ENCODE measurements at regions not wholly inside any gene's neighbourhood (a gene's known extent, or its start where the extent isn't known, plus 50 kb on each side); places are given as distances from the start of the nearest gene placed in this dataset.

GRCh38 chr1:229066591-229066990 is 204.3 kb upstream of the RAB4A start:
- no peak for DNase-seq

DNA sequence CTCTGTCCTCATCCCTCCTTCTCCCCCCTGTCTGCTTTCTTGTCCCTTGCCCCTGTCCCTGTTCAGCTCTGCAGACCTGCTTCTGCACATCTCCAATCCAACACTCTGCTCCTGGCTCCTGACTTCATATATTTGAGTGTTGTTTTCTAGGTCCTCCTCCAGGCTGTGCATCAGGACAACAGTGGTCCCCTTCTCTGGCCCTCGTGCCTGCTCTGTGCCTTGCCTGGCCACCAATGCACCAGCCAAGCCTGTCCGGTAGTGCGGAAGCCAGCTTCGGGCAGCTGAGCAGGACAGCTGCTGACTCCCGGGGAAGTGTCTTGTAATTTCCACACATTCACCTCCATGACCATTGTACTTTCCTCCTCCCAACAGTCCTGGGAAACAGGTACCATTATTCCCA is 203.4 kb upstream of the RAB4A start:
- DNase-seq = no peak

GRCh38 chr1:229068270-229068987 is 202.5 kb upstream of the RAB4A start:
- DNase-seq = no peak

GRCh38 chr1:229069176-229069575 is 201.7 kb upstream of the RAB4A start:
- DNase-seq = no peak

DNA sequence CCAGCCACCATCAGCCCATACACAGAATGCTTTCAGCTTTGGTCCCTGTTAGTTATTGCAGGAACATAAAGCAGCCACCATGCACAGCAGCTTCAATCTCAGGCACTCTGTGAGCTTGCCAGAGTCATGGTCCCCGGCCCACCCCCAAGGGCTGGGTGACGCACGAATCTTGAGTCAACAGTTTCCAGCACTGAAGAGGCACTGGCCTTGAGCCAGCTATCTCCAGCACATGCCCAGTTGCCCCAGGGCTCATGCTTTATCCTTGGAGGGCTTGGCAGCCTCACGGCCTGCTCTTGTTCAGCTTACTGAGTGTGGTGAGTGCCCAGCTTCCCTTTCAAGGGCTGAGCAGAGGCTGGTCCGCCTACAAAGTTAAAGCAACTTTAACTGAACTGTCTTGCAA is 200.7 kb upstream of the RAB4A start:
- DNase-seq = peak; percentile 59

GRCh38 chr1:229073251-229073650 is 197.7 kb upstream of the RAB4A start:
- DNase-seq = no peak

DNA sequence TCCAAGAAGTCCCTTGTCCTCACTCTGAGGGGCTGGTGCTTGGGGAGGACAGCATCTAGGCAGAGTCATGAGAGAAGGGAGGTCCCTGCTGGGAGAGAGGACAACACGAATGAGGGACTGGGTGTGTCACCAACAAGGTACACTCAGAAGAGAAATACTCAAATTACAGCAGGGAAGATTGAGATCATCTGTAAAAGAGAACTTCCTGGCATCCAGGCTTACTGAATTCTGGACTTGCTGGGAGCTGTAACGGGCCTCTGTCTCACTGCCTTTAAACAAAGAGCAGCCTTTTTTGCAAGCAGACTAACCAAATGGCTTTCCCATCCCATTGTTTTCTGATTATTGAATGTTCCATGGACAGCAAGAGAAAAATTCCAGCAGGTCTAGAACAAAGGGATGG is 195.7 kb upstream of the RAB4A start:
- no peak for DNase-seq

DNA sequence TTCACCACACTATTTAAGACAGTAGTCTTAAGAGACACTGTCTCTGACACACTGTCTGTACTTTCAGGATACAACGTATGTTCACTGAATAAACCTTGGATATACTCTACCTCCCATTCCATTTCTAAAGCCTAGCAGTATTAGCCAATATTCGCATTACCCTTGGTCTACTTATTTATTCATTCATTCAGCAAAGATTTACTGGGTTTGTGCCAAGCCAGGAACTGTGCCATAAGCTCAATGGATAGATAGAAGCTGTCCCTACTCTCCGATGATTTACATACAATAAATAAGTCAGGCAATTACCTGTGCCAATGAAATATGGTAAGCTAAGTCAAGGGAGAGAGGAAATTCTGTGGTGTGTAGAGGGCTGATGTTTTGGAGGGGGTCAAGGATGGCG is 195.2 kb upstream of the RAB4A start:
- no peak for DNase-seq

- DNase-seq = no peak
Observed at GRCh38 chr1:229076195-229076594, 194.7 kb upstream of the RAB4A start.

DNA sequence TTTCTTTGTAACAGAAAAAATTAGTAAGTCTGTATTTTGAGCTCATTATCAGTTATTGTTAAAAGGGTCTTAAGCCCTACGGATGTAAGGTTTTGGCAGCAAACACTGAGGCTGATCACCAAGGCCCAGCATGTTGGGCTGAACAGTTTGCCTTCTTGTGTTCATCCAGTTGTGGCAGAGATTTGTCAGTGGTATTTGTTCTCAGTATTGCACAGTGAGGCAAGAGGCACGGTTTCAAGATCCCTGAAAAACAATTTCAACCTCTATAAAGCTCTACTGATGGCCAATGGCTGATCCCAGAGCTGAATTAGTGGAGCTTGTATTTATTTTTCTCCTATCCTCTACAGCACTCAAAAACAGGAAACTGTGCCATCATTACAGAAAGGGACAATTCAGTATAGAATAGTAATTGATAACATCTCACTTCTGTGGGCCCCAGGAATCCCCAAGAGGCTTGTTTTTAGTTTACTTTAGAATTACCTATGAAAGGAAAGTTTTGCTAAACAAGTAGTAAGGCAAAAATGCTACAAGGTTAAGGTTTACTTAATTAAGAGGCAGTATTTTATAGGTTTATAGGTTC is 191.8 kb upstream of the RAB4A start:
- DNase-seq = no peak

DNA sequence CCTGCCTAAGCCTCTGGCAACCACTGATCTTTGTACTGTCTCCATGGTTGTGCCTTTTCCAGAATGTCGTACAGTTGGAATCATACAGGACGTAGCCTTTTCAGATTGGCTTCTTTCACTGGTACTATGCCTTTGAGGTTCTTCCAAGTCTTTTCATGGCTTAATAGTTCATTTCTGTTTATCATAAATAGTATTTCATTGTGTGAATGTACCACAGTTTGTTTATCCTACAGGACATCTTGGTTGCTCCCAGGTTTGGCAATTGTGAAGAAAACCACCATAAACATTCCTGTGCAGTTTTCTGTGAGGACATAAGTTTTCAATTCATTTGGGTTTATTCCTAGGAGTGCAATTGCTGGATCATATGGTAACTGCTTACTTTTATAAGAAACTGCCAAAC is 190.6 kb upstream of the RAB4A start:
- DNase-seq = no peak

GRCh38 chr1:229085291-229085690 is 185.6 kb upstream of the RAB4A start:
- no peak for DNase-seq

DNA sequence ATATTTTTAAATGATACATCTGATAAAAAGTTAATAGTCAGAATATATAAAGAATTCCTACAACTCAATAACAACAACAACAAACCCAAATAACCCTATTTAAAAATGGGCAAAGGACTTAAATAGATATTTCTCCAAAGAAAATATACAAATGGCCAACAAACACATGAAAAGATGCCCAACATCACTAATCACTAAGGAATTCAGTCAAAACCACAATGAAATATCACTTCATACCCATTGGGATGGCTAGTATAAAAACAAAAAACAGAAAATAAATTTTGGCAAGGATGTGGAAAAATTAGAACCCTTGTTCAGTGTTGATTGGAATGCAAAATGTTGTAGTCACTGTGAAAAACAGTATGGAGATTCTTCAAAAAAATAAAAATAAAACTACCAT is 184.8 kb upstream of the RAB4A start:
- no peak for DNase-seq

DNA sequence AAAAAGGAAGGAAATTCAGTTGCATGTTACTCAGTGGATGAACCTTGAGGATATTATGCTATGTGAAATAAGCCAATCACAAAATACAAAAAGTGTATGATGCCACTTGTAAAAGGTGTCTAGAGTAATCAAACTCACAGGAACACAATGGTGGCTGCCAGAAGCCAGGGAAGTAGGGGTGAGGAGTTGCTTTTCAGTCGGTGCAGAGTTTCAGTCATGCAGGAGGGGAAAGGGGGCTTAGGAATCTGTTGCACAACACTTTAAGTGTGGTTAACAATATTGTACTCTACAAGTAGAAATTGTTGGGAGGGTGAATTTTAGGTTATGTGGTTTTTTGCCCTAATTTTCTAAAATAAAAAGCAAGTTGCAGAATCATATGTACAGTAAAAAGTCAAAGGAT is 184.2 kb upstream of the RAB4A start:
- DNase-seq = no peak

DNA sequence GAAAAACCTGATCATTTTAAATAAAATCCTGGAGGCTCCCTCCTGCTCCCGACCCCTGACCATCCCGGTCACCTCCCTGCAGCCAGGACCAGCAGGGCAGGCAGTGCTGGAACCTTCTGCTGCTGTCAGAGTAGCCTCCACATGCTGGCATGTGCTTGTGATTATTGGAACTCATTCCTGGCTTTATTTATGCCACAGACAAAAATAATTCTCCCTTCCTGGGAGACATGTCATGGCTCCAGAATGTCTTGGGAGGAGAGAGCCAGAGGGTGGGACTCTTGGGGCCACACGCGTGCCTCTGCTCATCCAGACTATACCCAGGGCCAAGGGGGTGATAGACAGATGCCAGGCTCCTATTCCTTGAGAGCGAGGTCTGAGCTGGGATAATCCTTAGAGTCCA is 183.6 kb upstream of the RAB4A start:
- DNase-seq = no peak

- DNase-seq = no peak
Observed at GRCh38 chr1:229087906-229088305, 183.0 kb upstream of the RAB4A start.

DNA sequence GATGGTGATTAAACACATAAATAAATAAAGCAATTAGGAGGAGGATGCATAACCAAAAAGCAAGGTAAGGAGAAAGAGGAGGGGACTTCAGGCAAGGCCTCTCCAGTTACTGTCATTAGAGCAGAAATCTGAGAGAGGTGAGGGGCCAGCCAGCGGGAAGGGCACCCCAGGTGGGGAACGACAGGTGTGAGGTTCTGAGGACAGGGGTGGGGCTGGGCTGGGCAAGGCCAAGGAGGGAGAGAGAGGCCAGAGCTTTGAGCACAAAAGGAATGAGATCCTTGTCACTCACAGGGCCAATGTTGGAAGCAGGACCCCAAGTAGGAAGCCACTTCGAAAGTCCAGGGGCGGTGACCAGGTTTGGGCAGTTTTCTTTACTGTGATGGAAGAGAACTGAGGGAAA is 182.2 kb upstream of the RAB4A start:
- DNase-seq = no peak

DNA sequence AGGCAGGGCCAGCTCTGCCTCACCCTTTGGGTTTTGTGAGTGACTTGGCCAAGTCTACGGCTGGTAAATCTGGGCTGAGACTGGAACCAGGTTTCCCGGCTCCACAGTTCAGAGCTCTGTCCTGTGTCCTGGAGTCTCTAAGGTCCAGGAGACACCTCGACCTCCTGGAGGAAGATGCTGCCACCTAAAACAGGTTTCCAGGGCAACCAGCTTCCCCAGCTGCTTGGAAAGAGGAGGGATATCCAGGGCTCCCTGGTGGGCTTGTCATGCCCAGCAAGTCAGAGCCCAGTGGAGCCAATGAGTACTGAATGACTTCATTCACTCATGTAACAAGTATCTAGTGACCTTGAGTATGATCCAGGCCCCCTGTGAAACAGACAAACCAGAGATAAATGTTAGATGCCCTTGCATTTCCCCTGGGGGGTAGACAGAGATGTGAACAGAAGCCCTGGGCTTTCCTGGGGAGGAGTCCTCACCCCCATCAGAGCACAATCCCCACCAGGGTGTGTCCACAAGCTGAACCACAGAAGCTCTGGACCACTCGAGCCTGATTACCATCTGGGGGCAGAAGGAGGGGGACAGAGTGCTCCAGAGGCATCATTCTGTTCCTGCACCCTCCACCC is 181.2 kb upstream of the RAB4A start:
- no peak for DNase-seq

- no peak for DNase-seq
Observed at GRCh38 chr1:229091721-229092136, 179.2 kb upstream of the RAB4A start.

DNA sequence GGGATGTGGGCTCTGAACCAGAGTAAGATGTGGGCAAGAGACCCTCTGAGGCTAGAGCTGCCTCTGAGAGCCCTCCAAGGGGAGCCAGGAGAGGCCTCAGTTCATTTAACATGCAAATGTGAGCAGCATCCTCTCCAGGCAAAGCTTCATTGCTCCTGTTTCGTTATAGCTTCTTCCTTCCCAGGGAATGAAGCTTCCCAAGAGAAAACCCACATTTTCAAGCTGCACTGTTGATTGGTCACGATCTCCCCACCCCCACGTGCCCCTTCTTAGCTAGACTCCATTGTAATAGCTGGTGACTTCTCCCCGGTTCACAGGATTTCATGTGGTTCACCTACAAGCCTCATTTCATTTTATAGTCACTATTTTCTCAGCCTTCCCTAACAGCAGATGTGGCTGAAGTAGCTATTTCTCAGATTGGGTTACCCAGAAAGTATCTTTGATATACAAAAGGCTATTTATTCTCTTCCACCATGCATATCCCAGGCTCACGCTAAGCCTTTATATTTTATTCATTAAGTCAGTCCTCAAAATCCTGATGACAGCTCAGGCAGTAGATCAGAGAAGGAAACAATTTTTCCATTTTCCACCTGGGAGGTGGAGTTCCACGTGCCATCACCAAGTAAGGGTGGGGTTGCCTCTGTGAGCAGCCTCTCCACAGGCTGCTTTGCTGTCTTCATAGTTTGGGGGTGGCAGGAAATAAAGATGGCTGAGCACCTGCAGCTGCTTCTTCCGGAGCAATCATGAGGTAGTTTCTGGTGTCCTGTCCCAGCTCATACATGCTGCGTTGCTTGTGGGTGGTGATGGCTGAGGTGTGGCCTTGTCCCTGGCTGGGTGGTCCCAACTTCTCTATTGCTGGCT is 178.3 kb upstream of the RAB4A start:
- no peak for DNase-seq

GRCh38 chr1:229093238-229093540 is 177.7 kb upstream of the RAB4A start:
- no peak for DNase-seq

- DNase-seq = no peak
Observed at GRCh38 chr1:229093609-229094336, 177.1 kb upstream of the RAB4A start.
